H54 (cell line): ENCODE measurements at regions not wholly inside any gene's neighbourhood (a gene's known extent, or its start where the extent isn't known, plus 50 kb on each side); places are given as distances from the start of the nearest gene placed in this dataset.

ENCODE experiments used
- DNase-seq: peaks from one replicate; pipeline ENCODE4 v3.0.0; 2011; ENCODE audit warnings: low spot score, mixed read lengths; ENCODE audit not compliant: insufficient read length
- FAIRE-seq: peaks from 3 replicates; lab custom pipeline; 2011; peaks lifted over from hg19 to GRCh38; lab: Jason Lieb, UNC
- POLR2A ChIP-seq: IDR thresholded peaks from 2 replicates; pipeline ENCODE4 v1.6.1; 2011; ENCODE audit warnings: low read depth, mild to moderate bottlenecking, low read length

DNA sequence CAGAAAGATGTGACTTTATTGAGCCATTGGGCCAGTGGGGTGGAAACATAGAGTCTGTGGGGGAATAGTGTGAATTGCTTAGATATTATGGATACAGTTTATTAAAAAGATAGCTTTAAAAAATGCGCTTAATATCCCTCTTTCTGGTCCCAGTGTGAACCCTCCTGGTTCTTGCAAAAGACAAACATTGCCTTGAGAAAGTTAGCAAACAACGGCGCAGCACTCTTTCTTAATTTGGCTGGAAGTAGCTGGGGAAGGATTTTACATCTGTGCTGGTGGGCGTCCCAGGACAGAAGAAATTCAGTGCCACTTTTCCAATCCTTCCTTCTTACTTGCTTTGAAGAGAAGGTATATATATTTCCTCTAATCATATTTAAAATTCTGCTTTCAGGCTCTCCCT lies 191.4 kb upstream of the ZFP64 start:
- DNase-seq: no peak
- TF ChIP-seq POLR2A: no peak
- no peak for FAIRE-seq

DNA sequence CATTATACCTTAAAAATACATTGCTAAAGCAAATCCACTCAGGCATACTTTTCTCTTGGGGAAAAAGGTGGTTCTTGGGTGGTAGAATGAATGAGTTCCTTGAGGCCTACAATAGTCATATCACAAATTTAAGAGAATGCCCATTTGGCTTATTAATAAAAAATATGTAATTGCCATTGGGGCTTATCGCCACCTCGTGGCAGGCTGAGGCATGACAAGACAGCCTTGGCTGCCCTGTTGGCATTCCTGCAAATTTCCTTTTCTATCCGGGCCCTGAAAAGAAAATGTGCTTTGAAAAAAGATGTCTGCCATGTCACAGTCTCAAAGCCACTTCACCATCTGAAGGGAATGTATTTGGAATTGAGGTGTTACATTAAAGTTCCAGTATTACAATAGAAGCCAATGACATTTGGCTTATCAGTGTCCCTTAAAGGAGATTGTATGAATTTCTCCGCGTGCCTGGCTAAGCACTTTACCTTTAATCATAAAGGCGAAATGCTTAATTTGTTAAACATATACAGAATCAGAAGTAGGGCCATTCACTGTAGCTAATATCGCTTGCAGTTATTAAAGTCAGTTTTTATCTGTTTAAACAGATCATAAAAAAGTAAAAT lies 188.3 kb upstream of the ZFP64 start:
- TF ChIP-seq POLR2A: no peak
- DNase-seq (peak; percentile 18), FAIRE-seq (peak; percentile 53)

DNA sequence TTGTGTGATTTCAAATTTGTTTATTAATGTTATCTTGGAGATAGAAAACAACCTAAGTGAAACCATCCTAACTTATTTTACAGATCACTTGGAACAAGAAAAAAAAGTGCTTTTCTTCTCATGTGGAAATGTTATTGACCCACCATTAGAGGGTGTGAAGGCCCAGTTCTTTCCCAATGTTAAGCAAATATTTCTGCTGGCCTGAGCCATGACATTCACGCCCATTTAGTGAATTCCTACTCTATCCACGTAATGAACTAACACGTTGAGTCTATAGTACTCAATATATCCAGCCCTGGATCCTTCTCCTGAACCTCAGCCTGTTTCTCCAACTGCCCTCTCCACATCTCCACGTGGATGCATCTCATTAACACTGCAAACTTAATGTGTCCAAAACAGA lies 180.6 kb upstream of the ZFP64 start:
- DNase-seq (no peak), FAIRE-seq (no peak)
- TF ChIP-seq POLR2A: no peak

DNA sequence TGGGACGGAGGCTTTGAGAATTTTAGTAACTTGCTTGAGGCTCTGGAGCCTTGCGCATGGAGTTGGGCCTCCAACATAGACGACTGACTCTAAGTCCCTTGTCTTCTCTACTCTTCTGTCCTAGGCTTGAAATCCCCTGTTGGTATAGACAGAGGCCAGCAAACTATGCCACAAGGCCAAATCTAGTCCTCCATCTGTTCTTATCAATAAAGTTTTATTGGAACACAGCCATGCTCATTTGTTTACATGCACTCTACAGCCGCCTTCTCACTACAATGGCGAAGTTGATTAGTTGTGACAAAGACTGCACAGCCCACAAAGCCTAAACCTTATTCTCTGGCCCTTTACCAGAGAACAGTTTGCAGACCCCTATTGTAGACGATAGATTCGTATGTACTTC lies 174.1 kb upstream of the ZFP64 start:
- TF ChIP-seq POLR2A: no peak
- no peak for FAIRE-seq
- no peak for DNase-seq

DNA sequence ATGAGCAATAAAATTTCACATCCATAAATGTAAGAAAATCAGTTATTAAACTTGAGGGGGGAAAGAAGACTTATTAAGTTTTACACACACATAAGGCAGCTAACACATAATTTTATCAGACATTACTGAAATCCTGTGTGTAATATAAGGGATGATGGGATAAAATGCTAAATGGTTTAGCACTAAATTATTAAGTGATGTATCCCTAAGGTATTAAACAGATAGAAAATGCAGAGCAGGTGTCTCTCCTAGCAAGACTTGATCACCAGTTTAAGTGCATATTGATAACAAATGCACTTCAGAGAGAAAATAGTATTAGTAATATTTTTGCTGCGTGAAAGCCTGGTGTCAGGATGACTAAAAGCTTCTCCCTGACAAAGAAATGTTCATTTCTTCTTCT lies 172.8 kb upstream of the ZFP64 start:
- FAIRE-seq (no peak), DNase-seq (no peak)
- TF ChIP-seq POLR2A: no peak

DNA sequence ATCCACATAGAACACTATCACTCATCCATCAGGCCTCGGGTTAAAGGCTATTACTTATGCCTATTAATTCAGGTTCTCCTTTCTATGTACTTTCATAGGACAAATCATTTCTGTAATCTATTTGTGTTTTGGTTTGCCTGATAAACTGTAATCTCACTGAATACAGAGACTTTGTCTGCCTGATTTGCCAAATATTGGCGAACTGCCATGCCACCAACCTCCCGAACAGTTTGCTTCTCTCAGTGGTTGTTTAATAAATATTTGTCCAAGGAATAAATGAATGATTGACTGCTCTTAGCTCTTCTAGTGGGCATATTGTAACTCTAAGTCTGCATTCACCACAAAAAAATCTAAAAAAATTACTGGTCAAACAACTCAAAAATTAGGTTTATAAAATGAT lies 170.1 kb upstream of the ZFP64 start:
- DNase-seq (no peak), FAIRE-seq (no peak)
- no peak for TF ChIP-seq POLR2A

DNA sequence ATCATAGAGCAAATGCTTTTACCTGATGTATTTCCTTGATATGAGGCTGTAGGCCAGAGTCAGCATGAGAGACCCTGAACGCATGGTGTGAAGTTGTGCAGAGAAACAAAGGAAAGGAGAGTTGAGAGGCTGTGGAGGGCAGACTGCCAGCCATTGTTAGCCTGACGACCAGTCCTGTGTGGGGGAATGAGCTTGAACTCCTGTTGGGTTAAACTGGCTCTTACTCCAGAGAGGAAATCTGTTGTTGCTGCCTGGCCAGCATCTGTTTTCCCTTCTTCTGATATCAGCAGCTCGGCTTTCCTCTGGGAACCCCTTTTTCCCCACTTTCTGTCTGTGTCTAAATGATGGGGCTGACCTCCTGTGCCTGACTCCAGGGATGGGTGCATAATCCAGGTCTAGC lies 158.2 kb upstream of the ZFP64 start:
- no peak for TF ChIP-seq POLR2A
- FAIRE-seq (no peak), DNase-seq (no peak)

DNA sequence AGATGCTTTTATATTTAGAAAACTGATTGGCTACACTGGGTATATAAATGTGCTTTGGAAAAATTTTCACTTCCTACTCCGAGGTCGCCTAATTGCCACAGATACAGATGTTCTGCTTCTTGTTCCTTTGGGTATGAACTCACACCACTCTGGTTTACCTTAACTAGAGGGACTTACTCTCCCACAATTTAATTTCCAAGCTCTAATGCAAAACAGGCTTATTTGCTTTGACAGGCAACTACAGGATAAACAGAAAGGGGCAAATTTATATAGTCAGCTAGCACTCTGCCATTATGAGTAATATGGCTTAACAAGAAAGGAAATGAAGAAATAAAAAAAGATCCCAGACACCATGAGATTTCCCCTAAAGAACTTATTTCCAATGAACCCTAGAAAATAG lies 156.9 kb upstream of the ZFP64 start:
- FAIRE-seq: no peak
- DNase-seq: no peak
- no peak for TF ChIP-seq POLR2A

DNA sequence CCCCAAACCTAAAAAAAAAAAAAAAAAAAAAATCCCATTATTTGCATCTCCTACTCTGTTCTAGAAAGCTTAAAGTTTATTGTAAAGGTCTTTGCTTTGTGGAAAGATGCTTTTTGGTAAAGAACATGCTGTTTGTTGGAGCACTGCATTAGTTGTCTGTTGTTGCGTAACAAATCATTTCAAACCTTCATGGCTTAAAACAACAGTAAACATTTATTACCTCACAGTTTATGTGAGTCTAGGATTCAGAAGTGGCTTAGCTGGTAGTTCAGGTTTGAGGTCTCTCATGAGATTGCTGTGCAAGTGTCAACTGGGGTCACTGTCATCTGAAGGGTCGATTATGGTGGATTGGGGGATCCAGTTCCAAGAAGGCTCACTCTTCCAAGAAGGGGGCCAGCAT lies 155.2 kb upstream of the ZFP64 start:
- FAIRE-seq (no peak), DNase-seq (no peak)
- no peak for TF ChIP-seq POLR2A

DNA sequence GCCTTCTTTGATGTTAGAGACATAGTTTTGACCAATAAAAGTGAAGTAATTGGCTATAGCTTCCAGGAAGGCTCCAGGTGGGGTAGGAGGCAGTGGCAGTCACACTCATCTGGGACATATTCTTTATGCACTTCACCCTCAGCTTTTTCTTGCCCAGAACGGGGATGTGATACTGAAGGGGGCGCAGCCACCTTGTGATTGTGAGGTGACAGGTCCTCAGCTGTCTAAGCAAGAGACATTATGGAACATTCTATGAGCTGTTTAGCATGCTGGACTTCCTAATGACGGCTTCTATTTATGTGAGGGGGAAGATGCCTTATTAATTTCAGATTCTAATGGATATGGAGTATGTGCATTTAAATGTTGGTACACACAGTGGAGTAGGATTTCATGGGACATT lies 151.3 kb upstream of the ZFP64 start:
- FAIRE-seq: no peak
- no peak for TF ChIP-seq POLR2A
- DNase-seq: no peak

DNA sequence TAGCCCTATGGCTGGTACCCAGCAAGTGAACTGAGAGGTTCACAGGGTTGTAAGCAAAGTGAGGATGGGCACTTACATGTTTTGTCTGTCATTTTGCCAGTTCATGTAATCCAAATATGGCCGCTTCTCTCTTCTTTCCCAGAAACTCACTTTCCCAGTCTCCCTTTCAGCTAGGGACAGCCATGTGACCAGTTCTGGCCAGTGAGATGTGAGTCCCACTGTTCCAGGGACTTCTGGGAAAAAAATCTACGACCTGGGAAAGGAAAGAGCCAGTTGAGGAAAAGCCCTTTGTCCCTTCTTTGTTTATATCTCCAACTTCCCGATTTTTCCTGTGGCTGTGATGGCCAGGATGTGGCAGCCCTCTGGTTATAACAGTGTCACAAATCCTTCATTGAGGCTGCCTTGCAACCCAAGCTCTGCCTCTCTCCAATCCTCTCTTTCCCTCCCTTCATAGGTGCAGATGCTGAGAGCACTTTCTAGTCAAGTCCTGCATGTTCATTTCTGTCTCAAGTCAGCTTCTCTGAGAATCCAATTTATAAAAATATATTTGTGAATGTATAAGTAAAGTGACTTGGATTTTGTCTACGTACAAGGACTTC lies 148.6 kb upstream of the ZFP64 start:
- DNase-seq (no peak), FAIRE-seq (no peak)
- no peak for TF ChIP-seq POLR2A

DNA sequence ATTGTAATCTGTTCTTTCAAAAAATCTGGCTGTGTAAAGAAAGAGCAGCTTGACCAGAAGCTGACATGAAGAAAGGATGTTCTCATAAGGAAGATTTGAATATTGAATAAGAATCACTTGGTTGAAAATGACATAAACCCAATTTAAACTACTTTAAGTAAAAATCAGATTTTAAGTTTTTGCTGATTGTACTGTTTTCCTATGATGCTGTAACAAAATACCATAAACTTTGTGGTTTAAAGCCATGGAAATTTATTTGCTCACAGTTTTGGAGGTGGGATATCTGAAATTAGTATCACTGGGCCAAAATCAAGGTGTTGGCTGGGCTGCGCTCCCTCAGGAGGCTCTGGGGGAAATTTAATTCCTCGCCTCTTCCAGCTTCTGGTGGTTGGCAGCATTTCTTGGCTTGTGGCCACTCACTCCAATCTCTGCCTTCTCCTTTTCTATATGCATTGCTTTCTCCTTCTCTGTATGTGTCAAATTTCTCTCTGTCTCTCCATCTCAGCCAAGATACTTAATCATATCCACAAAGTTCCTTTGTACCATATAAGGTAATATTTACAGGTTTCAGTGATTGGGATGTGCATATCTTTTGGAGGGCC lies 141.2 kb upstream of the ZFP64 start:
- DNase-seq: no peak
- FAIRE-seq: no peak
- TF ChIP-seq POLR2A: no peak

DNA sequence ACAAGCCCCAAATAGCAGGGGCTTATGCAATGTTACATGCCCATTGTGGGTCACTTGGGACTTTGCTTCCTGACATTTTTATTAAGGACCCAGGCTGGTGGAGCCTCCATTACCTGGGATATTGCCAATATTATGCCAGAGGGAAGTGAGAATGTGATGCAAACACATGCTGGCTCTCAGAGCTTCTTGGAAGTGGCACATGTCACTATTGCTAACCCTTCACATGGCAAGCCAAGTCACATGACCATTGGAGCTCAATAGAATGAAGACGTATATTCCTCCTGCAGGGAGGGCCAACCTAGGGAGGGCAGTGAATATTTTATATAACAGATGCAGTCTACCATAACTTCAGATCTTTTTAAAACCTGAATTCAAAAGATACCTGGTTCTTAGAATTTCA lies 140.7 kb upstream of the ZFP64 start:
- TF ChIP-seq POLR2A: no peak
- no peak for DNase-seq
- FAIRE-seq: no peak

DNA sequence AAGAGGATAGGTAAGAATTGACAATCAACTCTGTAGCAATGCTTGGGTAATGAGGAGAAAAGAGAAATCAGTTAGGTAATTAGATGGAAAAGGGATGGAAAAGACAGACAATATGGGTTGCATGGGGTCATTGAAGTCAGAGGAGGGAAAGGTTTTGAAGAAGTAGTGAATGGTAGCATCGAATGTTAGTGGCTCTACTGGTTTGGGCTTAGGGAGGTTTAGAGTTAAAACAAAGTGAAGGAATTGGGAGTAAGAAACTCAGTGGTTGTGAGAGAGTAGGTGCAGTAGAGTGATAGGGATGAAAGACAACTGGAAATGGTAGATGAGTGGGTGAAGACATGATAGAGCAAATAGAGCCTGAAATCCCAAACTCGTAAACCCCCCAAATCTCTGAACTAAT lies 140.1 kb upstream of the ZFP64 start:
- DNase-seq (no peak), FAIRE-seq (no peak)
- TF ChIP-seq POLR2A: no peak

DNA sequence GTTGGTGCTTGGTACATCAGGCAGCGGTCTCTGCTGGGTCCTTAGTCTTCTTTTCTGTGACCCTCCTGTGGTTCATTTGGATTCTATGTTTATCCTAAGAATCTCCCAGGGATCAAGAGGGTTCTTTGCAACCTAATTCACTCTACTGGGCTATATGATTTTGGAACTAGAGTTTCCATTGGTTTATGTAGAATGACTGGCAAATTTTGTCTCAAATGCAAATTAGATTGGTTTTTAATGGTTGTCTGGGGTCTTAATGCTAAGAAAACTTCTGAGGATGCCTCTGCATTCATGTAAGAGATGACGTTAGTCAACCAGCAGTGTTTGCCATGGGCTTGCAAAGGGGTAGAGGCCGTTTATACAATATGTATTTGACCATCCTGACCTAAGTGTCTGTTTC lies 129.8 kb upstream of the ZFP64 start:
- DNase-seq (no peak), FAIRE-seq (no peak)
- no peak for TF ChIP-seq POLR2A
